ENCODE measurements at regions not wholly inside any gene's neighbourhood (a gene's known extent, or its start where the extent isn't known, plus 50 kb on each side); places are given as distances from the start of the nearest gene placed in this dataset.

GRCh38 chr2:156132130-156132529 lies 200.4 kb downstream of the NR4A2 start:
- no peaks in the 10 kb centered on the region for H3K79me2 ChIP-seq (ENCODE audit: control insufficient read depth in 1 of 2, insufficient read depth in 2 of 2, low read length in 2 of 2)

More at GRCh38 chr2:156132130-156132529, 200.4 kb downstream of the NR4A2 start:
- no peak overlapping the region for H3K56ac ChIP-seq (replicated peaks; ENCODE audit: insufficient read length, low read depth, low read length)
- no peaks in the 10 kb centered on the region for H3K36me3 ChIP-seq (ENCODE audit: control insufficient read depth in 2 of 4, insufficient read depth in 4 of 4, low read length in 3 of 4)
- no peak overlapping the region for H2BK120ac ChIP-seq (replicated peaks; ENCODE audit: low read depth, low read length)
- H3K9me3 ChIP-seq (ENCODE audit: insufficient read depth in 2 of 2, low read depth in 1 of 2, low read length in 1 of 2) = no peaks in the 10 kb centered on the region
- no peaks in the 10 kb centered on the region for H3K27me3 ChIP-seq (replicated peaks in 1 of 4; ENCODE audit: control insufficient read depth in 3 of 4, extremely low read depth in 1 of 4, insufficient read depth in 3 of 4, low read length in 3 of 4)
- no peak overlapping the region for H4K5ac ChIP-seq (ENCODE audit: insufficient read length, low read depth, low read length)
- H2AK5ac ChIP-seq (ENCODE audit: low read depth, low read length) = no peak overlapping the region
- no peak overlapping the region for H2BK20ac ChIP-seq (ENCODE audit: low read length)
- no peaks in the 10 kb centered on the region for H4K20me1 ChIP-seq (replicated peaks in 1 of 2; ENCODE audit: control insufficient read depth in 1 of 2, insufficient read depth in 2 of 2, low read length in 2 of 2)
- no peaks in the 10 kb centered on the region for H3K4me1 ChIP-seq (replicated peaks in 1 of 4; ENCODE audit: control insufficient read depth in 3 of 4, insufficient read depth in 4 of 4, low read length in 3 of 4)
- DNase-seq (ENCODE audit: low read depth in 1 of 2, low spot score in 2 of 2) (no peak), FAIRE-seq (no peak)
- H3K27ac ChIP-seq (ENCODE audit: low read depth, low read length) = no peak overlapping the region
- no peak overlapping the region for H3K14ac ChIP-seq (ENCODE audit: insufficient read length)
- H2AFZ ChIP-seq (ENCODE audit: low read length) = no peak overlapping the region
- ChIA-PET CTCF (ENCODE audit: partially characterized antibody) (interaction anchor here (1.2 kb wide), 1 partner anchor 64 kb away, joined by 3 read pairs; no protein-coding TSS in a partner anchor), POLR2A (ENCODE audit: partially characterized antibody) (interaction anchor here (1.1 kb wide), 1 partner anchor 15 kb away, joined by 3 read pairs; no protein-coding TSS in a partner anchor)
- H3K18ac ChIP-seq (ENCODE audit: extremely low read depth, low read length) = no peak overlapping the region
- no peak overlapping the region for H3K4me2 ChIP-seq (ENCODE audit: insufficient read depth in 1 of 2, low read depth in 2 of 2, low read length in 2 of 2)
- H3K9ac ChIP-seq (replicated peaks in 1 of 4; ENCODE audit: extremely low read depth in 1 of 4, low read depth in 3 of 4, low read length in 3 of 4) = no peak overlapping the region
- TF ChIP-seq HDAC2 (IDR thresholded peaks at IDR 0.05; ENCODE audit: borderline replicate concordance in 1 of 2, low read depth in 2 of 2, low read length in 2 of 2) (no peak), SIRT6 (IDR thresholded peaks at IDR 0.05; ENCODE audit: low read length) (no peak), HDAC6 (IDR thresholded peaks at IDR 0.05; ENCODE audit: low read depth, low read length) (no peak), ATF3 (IDR thresholded peaks at IDR 0.05; ENCODE audit: insufficient read depth, low read depth, low read length) (no peak), GABPA (IDR thresholded peaks at IDR 0.05; ENCODE audit: borderline replicate concordance, insufficient read depth, low read length) (no peak), PHF8 (conservative IDR thresholded peaks at IDR 0.05; ENCODE audit: low read depth, low read length) (no peak), MAX (IDR thresholded peaks at IDR 0.05) (no peak), SRF (IDR thresholded peaks at IDR 0.05; ENCODE audit: low read depth, low read length) (no peak), MAFK (IDR thresholded peaks at IDR 0.05; ENCODE audit: low read depth, low read length) (no peak), GTF2F1 (IDR thresholded peaks at IDR 0.05; ENCODE audit: borderline replicate concordance, low read depth, low read length) (no peak), TCF12 (IDR thresholded peaks at IDR 0.05; ENCODE audit: low read depth, low read length) (no peak), JUND (IDR thresholded peaks at IDR 0.05; ENCODE audit: low read length) (no peak), YY1 (IDR thresholded peaks at IDR 0.05; ENCODE audit: low read depth, low read length) (no peak), SAP30 (IDR thresholded peaks at IDR 0.05; ENCODE audit: insufficient read depth, insufficient replicate concordance, low read length) (no peak)
- no peak overlapping the region for H4K8ac ChIP-seq (ENCODE audit: extremely low read depth, insufficient read depth, low read length)
- H3K79me1 ChIP-seq (ENCODE audit: low read depth, low read length) = no peaks in the 10 kb centered on the region
- no peaks in the 10 kb centered on the region for H3K23me2 ChIP-seq (ENCODE audit: low read depth, low read length)
- no peak overlapping the region for H3K4me3 ChIP-seq (ENCODE audit: extremely low read depth in 1 of 4, insufficient read depth in 2 of 4, low read depth in 3 of 4, low read length in 4 of 4)
- H2BK15ac ChIP-seq (ENCODE audit: low read length) = no peak overlapping the region
- no peak overlapping the region for H4K91ac ChIP-seq (replicated peaks; ENCODE audit: insufficient read length, low read length)
- no peak overlapping the region for H2BK5ac ChIP-seq (ENCODE audit: low read depth, low read length)
- H2BK12ac ChIP-seq (ENCODE audit: low read depth, low read length) = no peak overlapping the region
- 83% methylated on average over 2 of the region's 2 CpGs; no CpG with 5 or more reads in 1 of the 2 experiments for WGBS, 2 experiments (ENCODE audit: extremely low coverage in 1 of 2, insufficient coverage in 1 of 2, insufficient read length in 1 of 2, insufficient replicate concordance in 2 of 2, low coverage in 1 of 2, low lambda C conversion rate in 2 of 2, missing lambda C conversion rate in 1 of 2)
- no peak overlapping the region for H3K23ac ChIP-seq (ENCODE audit: insufficient read length)
- H3K4ac ChIP-seq (replicated peaks; ENCODE audit: insufficient read length, low read depth, low read length) = no peak overlapping the region

Measured in H1 (cell line).